Erythroblast (primary cell): ENCODE measurements at regions not wholly inside any gene's neighbourhood (a gene's known extent, or its start where the extent isn't known, plus 50 kb on each side); places are given as distances from the start of the nearest gene placed in this dataset.

Experiments used
- DNase-seq, 2 experiments: peaks; one replicate each; lab custom pipeline; 2025; lab: John Stamatoyannopoulos, UW
- GATA1 ChIP-seq: IDR thresholded peaks from 2 replicates; pipeline ENCODE4 v1.6.1; 2011; ENCODE audit warnings: low read depth, mild to moderate bottlenecking, control low read depth, low read length, moderate library complexity
- POLR2A ChIP-seq: IDR thresholded peaks from 2 replicates; pipeline ENCODE4 v1.6.1; 2011; ENCODE audit warnings: mild to moderate bottlenecking, low read length

GRCh38 chr1:38787041-38787440, 72.5 kb downstream of the RRAGC start:
- TF ChIP-seq POLR2A, result no peak
- no peak for TF ChIP-seq GATA1
- no peak for DNase-seq

GRCh38 chr1:38786040-38786436, 73.5 kb downstream of the RRAGC start:
- no peak for DNase-seq
- TF ChIP-seq GATA1 (no peak), POLR2A (no peak)

- TF ChIP-seq GATA1 (no peak), POLR2A (no peak)
- DNase-seq, result no peak
These were observed 74.1 kb downstream of the RRAGC start for GRCh38 chr1:38785285-38786039.

- no peak for DNase-seq
- no peak for TF ChIP-seq POLR2A
- TF ChIP-seq GATA1, result no peak
These were observed 74.9 kb downstream of the RRAGC start for GRCh38 chr1:38784452-38785284.

- TF ChIP-seq POLR2A (no peak), GATA1 (no peak)
- DNase-seq, result no peak
These were observed 75.8 kb downstream of the RRAGC start for GRCh38 chr1:38783640-38784229.

GRCh38 chr1:38781872-38782617, 77.5 kb downstream of the RRAGC start:
- no peak for DNase-seq
- no peak for TF ChIP-seq POLR2A
- no peak for TF ChIP-seq GATA1

GRCh38 chr1:38780133-38780532, 79.4 kb downstream of the RRAGC start:
- TF ChIP-seq POLR2A (no peak), GATA1 (no peak)

GRCh38 chr1:38779491-38779890, 80.1 kb downstream of the RRAGC start:
- DNase-seq, result no peak
- no peak for TF ChIP-seq GATA1
- TF ChIP-seq POLR2A, result no peak

More at GRCh38 chr1:38780133-38780532, 79.4 kb downstream of the RRAGC start:
- no peak for DNase-seq

- DNase-seq, result no peak
- TF ChIP-seq POLR2A (no peak), GATA1 (no peak)
These were observed 81.1 kb downstream of the RRAGC start for GRCh38 chr1:38778521-38778920.

- no peak for TF ChIP-seq POLR2A
- no peak for TF ChIP-seq GATA1
These were observed 81.5 kb downstream of the RRAGC start for GRCh38 chr1:38778051-38778450.

GRCh38 chr1:38777464-38777957, 82.1 kb downstream of the RRAGC start:
- TF ChIP-seq GATA1 (no peak), POLR2A (no peak)
- DNase-seq, result no peak

More at GRCh38 chr1:38778051-38778450, 81.5 kb downstream of the RRAGC start:
- no peak for DNase-seq

GRCh38 chr1:38776466-38777065, 83.0 kb downstream of the RRAGC start:
- DNase-seq, result no peak
- TF ChIP-seq GATA1, result no peak
- no peak for TF ChIP-seq POLR2A

- no peak for DNase-seq
- TF ChIP-seq POLR2A, result no peak
- no peak for TF ChIP-seq GATA1
These were observed 84.3 kb downstream of the RRAGC start for GRCh38 chr1:38775175-38775845.

- TF ChIP-seq GATA1 (no peak), POLR2A (no peak)
- DNase-seq, result no peak
These were observed 86.1 kb downstream of the RRAGC start for GRCh38 chr1:38773483-38773882.
